ENCODE measurements at regions not wholly inside any gene's neighbourhood (a gene's known extent, or its start where the extent isn't known, plus 50 kb on each side); places are given as distances from the start of the nearest gene placed in this dataset.
"Not testable (repeated sequence)": the region's sequence is repeated elsewhere in the genome, so short reads cannot be mapped to it uniquely, and the experiment has no call there.

DNA sequence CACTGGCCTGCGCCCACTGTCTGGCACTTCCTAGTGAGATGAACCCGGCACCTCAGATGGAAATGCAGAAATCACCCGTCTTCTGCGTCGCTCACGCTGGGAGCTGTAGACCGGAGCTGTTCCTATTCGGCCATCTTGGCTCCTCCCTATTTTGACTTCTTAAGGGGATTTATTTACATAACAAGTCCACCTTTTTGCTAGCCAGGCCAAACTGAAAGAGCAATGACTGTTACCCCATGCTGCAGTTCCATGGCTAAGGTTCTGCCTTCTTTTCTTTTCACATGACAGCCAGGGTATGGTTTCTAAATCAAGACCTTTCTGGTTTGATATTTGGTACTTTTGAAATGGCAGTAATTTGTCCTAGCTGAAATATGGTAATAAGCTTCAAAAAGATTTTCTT lies 270.0 kb upstream of the RRP15 start:
- H3F3A ChIP-seq (ENCODE audit: control insufficient read depth, insufficient read depth); H4K20me1 ChIP-seq (ENCODE audit: control insufficient read depth, insufficient read depth, low read depth, low read length); H3K27me3 ChIP-seq (ENCODE audit: control insufficient read depth, low read length); H3K36me3 ChIP-seq (ENCODE audit: control insufficient read depth, low read length); H3K9me2 ChIP-seq (replicated peaks; ENCODE audit: control insufficient read depth, low read length); H3K79me2 ChIP-seq (ENCODE audit: control insufficient read depth, low read length); H3K27ac ChIP-seq (ENCODE audit: low read depth, low read length); H3K4me1 ChIP-seq (ENCODE audit: control insufficient read depth, low read length); H3K4me3 ChIP-seq (ENCODE audit: low read length); H3K4me2 ChIP-seq (ENCODE audit: low read length); H3K9me3 ChIP-seq (ENCODE audit: control insufficient read depth, insufficient read depth, low read length): not testable (repeated sequence)

DNA sequence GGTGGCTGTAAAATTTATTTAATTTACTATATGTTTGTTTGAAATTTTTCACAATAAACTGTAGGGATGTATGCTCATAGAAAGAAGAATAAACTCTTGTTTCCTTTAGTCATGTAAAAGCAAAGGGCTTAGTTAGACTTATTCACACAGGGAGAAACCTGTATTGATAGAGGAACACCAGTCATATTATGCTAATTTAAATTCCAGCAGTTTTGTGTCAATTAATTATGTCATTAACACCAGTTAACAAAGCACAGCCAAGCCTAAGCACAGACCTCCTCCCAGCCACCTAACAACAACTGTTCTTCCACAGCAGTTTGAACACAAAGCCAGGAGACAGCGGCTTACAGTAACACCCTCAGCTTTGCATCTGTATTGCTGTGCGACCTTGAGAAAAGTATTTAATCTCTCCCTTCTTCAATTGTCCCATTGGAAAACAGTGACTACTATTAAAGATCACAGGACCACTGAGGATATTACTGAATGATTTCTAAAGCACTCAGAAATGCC lies 260.8 kb upstream of the RRP15 start:
- no peak overlapping the region for H3K27ac ChIP-seq (ENCODE audit: low read depth, low read length)
- TF ChIP-seq, protein P1, sequence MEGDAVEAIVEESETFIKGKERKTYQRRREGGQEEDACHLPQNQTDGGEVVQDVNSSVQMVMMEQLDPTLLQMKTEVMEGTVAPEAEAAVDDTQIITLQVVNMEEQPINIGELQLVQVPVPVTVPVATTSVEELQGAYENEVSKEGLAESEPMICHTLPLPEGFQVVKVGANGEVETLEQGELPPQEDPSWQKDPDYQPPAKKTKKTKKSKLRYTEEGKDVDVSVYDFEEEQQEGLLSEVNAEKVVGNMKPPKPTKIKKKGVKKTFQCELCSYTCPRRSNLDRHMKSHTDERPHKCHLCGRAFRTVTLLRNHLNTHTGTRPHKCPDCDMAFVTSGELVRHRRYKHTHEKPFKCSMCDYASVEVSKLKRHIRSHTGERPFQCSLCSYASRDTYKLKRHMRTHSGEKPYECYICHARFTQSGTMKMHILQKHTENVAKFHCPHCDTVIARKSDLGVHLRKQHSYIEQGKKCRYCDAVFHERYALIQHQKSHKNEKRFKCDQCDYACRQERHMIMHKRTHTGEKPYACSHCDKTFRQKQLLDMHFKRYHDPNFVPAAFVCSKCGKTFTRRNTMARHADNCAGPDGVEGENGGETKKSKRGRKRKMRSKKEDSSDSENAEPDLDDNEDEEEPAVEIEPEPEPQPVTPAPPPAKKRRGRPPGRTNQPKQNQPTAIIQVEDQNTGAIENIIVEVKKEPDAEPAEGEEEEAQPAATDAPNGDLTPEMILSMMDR (IDR thresholded peaks at IDR 0.05; ENCODE audit: low read depth, low read length, poor library complexity, severe bottlenecking), result no peak
- TF ChIP-seq EZH2phosphoT487 (IDR thresholded peaks at IDR 0.05; ENCODE audit: borderline replicate concordance, low read length), result no peak
- H4K20me1 ChIP-seq (ENCODE audit: control insufficient read depth, insufficient read depth, low read depth, low read length), result no peaks in the 10 kb centered on the region
- no peaks in the 10 kb centered on the region for H3K79me2 ChIP-seq (ENCODE audit: control insufficient read depth, low read length)
- 0 out of 2 replicates have a peak, but pooled peaks cover 2% of the 10 kb centered on the region for H3K9me2 ChIP-seq (replicated peaks; ENCODE audit: control insufficient read depth, low read length)
- no peaks in the 10 kb centered on the region for H3K27me3 ChIP-seq (ENCODE audit: control insufficient read depth, low read length)
- no peak overlapping the region for H3K4me3 ChIP-seq (ENCODE audit: low read length)
- peaks cover 4% of the 10 kb centered on the region for H3K4me1 ChIP-seq (ENCODE audit: control insufficient read depth, low read length)
- no peaks in the 10 kb centered on the region for H3F3A ChIP-seq (ENCODE audit: control insufficient read depth, insufficient read depth)
- no peaks in the 10 kb centered on the region; the same call in 1 of the 2 replicates for H3K9me3 ChIP-seq (ENCODE audit: control insufficient read depth, insufficient read depth, low read length)
- no peak overlapping the region for H3K4me2 ChIP-seq (ENCODE audit: low read length)
- H3K36me3 ChIP-seq (ENCODE audit: control insufficient read depth, low read length), result no peaks in the 10 kb centered on the region

DNA sequence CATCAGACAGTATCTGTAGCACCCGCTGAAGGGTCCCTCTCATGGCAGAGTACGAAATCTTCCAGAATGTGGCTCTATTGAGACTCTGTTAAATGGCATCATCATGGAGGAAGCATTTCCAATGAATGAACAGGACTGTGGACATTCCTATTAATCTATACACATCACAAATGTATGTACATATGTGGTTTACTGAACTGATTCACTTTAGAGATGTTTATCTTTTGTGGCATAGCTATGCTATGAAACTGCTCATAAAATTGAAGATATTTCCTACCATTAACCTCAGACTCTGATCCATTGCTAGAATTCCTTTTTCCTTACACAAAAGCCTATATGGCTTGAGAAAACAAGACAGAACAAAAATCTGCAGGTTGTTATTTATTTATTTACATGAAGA lies 259.6 kb upstream of the RRP15 start:
- H3K36me3 ChIP-seq (ENCODE audit: control insufficient read depth, low read length), result no peaks in the 10 kb centered on the region
- TF ChIP-seq, protein P1 (IDR thresholded peaks at IDR 0.05; ENCODE audit: low read depth, low read length, poor library complexity, severe bottlenecking), result no peak
- no peak for TF ChIP-seq EZH2phosphoT487 (IDR thresholded peaks at IDR 0.05; ENCODE audit: borderline replicate concordance, low read length)
- no peak overlapping the region for H3K27ac ChIP-seq (ENCODE audit: low read depth, low read length)
- H3K9me3 ChIP-seq (ENCODE audit: control insufficient read depth, insufficient read depth, low read length), result no peaks in the 10 kb centered on the region; the same call in 1 of the 2 replicates
- H3K4me3 ChIP-seq (ENCODE audit: low read length), result no peak overlapping the region
- no peaks in the 10 kb centered on the region for H4K20me1 ChIP-seq (ENCODE audit: control insufficient read depth, insufficient read depth, low read depth, low read length)
- H3K4me1 ChIP-seq (ENCODE audit: control insufficient read depth, low read length), result peaks cover 4% of the 10 kb centered on the region
- no peaks in the 10 kb centered on the region for H3K27me3 ChIP-seq (ENCODE audit: control insufficient read depth, low read length)
- H3F3A ChIP-seq (ENCODE audit: control insufficient read depth, insufficient read depth), result no peaks in the 10 kb centered on the region
- no peak overlapping the region for H3K4me2 ChIP-seq (ENCODE audit: low read length)
- no peaks in the 10 kb centered on the region for H3K79me2 ChIP-seq (ENCODE audit: control insufficient read depth, low read length)
- 0 out of 2 replicates have a peak, but pooled peaks cover 2% of the 10 kb centered on the region for H3K9me2 ChIP-seq (replicated peaks; ENCODE audit: control insufficient read depth, low read length)

DNA sequence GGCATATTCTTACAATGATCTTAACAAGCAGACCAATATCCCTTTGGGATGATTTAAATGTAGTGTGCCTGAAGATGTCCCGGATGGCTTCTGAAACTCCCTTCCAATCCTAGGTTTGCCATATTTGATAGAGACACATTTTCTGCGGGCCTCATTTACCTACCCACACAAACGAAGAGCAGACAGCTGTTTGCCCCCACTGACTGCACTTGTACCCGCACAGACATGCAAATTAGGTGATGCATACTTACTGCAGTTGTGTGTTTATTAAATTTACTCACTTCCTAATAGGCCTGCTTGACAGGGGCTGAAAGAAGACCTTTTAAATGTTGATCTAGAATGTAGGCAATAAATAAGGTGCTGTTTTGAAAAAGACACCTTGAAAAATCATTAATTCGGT lies 257.9 kb upstream of the RRP15 start:
- no peaks in the 10 kb centered on the region for H3K27me3 ChIP-seq (ENCODE audit: control insufficient read depth, low read length)
- no peaks in the 10 kb centered on the region for H3F3A ChIP-seq (ENCODE audit: control insufficient read depth, insufficient read depth)
- H3K4me2 ChIP-seq (ENCODE audit: low read length), result no peak overlapping the region
- no peaks in the 10 kb centered on the region for H3K36me3 ChIP-seq (ENCODE audit: control insufficient read depth, low read length)
- H3K79me2 ChIP-seq (ENCODE audit: control insufficient read depth, low read length), result no peaks in the 10 kb centered on the region
- no peak overlapping the region for H3K27ac ChIP-seq (ENCODE audit: low read depth, low read length)
- H3K9me2 ChIP-seq (replicated peaks; ENCODE audit: control insufficient read depth, low read length), result 0 out of 2 replicates have a peak, but pooled peaks cover 2% of the 10 kb centered on the region
- no peaks in the 10 kb centered on the region for H3K9me3 ChIP-seq (ENCODE audit: control insufficient read depth, insufficient read depth, low read length)
- no peaks in the 10 kb centered on the region for H4K20me1 ChIP-seq (ENCODE audit: control insufficient read depth, insufficient read depth, low read depth, low read length)
- no peak for TF ChIP-seq EZH2phosphoT487 (IDR thresholded peaks at IDR 0.05; ENCODE audit: borderline replicate concordance, low read length)
- TF ChIP-seq, protein P1 (IDR thresholded peaks at IDR 0.05; ENCODE audit: low read depth, low read length, poor library complexity, severe bottlenecking), result no peak
- no peak overlapping the region for H3K4me3 ChIP-seq (ENCODE audit: low read length)
- H3K4me1 ChIP-seq (ENCODE audit: control insufficient read depth, low read length), result peaks cover 4% of the 10 kb centered on the region
